ENCODE measurements at regions not wholly inside any gene's neighbourhood (a gene's known extent, or its start where the extent isn't known, plus 50 kb on each side); places are given as distances from the start of the nearest gene placed in this dataset.

GRCh38 chr6:99138445-99138844 is 190.7 kb upstream of the FBXL4 start:
- DNase-seq: no peak

DNA sequence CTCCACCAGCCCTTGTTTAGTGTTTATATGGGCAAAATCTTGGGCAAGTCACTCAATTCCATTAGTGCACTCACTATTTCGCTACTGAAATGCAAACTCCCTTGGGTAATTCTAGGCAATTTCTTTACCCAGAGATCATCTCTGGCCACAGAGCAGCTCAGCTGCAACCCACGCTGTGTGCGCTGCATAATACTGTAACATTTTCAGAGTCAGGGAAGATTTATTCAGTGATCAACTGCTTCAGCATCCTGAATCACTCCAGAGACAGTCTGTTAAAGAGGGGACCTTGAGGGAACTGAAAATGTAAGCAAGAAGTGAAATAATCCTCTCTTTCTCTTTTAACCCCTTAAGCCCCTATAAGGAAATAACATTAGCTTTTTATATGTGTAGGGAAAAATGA is 189.6 kb upstream of the FBXL4 start:
- DNase-seq: no peak

DNA sequence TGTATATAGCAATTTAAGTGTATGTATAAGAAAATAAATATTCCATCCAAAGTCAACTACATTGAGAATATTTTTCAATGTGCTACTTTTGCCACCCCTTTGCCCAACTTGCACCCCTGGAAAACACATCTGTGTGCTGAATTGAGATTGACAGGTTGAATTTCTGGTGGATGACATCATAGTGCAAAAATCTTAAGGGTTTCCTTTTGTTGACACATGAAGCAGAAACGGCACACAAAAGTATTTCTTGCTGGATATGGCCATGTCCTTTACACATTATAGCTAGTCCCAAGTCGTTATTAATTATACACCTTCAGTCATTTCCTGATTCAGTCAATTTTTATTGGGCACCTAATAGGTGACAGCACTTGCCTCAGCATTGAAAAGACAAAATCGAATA is 188.7 kb upstream of the FBXL4 start:
- DNase-seq: no peak

DNA sequence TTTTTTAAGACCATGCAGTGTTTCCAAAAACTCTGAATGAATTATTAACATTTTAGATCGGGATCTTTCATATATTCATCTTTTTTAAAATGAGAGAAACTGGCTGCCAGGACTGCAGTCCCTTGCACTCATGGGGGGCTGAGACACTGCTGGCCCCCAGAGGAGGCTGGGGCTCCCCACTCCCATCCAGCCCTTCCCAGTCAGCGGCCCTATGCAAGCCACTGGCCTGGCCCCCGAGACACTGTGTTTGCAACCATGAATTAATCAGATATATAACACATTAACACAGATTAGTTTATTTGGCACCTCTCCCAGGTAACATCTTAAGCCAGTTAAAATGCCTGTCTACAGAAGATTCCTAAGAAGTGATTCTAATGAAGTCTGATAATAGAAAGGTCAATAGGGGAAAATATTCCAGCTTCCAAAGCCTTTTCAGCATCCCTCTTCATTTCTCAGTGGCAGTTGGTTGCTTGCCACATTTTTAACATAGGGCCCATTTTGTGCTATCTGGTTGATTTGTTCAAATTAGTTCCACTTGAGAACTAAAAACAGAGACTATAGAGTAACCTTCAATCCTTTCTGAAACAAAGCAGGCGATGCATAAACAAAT is 184.4 kb upstream of the FBXL4 start:
- DNase-seq: no peak

- no peak for DNase-seq
Measured at GRCh38 chr6:99130897-99131873, 183.4 kb upstream of the FBXL4 start.

DNA sequence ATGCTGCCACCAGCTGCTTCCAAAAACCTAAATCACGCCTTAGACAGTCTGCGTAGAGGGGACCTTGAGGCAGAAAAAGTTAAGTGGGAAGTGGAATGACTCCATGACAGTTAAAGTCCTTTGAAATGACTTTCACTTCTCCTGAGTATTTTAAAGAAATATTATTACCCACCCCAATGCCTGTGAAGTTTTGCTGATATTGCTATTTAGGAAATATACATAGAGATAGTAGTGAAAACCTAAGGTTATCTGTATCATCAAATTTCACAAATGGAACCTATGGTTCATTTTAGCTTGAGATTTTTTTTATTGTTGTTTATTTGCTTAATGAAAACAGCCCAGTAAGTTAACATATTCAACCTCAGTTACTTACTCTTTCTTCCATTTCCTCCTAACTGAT is 182.1 kb upstream of the FBXL4 start:
- no peak for DNase-seq

- DNase-seq: no peak
Measured at GRCh38 chr6:99121748-99122147, 174.0 kb upstream of the FBXL4 start.

DNA sequence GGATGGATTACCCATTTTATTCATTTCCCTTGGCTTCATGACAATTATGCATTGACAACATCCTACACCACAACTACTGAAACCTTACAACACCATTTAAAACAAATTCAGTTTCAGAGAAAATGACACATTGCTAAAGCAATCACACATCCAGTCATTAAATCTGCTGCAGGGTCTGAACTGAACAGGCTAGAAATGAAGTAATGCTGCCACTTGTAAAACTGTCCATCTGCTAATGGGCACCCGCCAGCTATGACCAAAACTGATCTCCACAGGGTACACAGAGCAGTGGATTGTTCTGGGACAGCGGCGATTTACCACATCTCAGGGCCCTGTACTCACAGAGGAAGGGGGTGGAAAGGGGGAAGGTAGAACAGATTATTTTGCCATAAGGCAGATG is 172.9 kb upstream of the FBXL4 start:
- DNase-seq: no peak

DNA sequence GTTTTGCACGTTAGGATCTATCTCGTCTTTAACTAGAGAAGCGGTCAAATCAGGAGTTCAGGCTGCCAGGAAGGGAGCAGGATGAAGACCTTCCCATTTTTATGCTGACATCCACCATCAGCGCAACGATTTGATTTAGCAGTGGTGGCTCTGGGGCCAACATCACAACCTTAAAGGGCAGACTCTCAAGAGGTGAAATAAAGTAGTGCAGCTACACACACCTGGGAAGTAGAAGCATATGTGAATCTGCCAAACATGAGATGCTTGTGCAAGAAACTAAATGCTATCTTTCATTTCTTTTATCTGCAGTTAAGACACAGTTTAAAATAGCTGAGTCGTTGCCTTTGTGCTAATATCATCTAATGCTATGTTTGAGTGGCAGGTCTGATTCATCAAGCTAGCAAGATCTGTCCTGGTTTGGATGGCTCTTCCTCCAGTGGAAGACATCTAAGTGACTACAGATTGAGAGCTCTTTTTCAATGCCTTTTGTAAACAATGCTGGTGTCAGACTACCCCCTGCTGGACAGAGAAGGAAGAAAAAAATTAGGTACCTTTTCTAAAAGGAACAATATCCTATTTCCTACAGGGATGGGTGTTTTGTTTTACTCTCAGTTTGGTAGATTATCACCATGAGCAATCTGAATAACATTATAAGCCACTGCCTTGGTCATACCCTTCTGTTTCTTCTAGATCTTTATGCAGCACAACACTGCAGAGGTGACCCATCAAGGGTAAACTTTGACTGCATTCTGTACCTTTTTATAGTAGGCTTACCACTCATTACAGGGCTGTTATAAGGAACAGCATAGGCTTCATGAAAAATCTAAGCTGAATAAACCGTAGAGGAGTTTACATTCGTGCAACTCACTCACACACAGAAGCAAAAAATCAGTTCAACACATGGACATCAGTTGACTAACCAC is 171.6 kb upstream of the FBXL4 start:
- DNase-seq: no peak

- DNase-seq: no peak
Measured at GRCh38 chr6:99114769-99115406, 167.1 kb upstream of the FBXL4 start.

GRCh38 chr6:99111590-99111989 is 163.8 kb upstream of the FBXL4 start:
- no peak for DNase-seq

- no peak for DNase-seq
Measured at GRCh38 chr6:99110029-99110428, 162.3 kb upstream of the FBXL4 start.

DNA sequence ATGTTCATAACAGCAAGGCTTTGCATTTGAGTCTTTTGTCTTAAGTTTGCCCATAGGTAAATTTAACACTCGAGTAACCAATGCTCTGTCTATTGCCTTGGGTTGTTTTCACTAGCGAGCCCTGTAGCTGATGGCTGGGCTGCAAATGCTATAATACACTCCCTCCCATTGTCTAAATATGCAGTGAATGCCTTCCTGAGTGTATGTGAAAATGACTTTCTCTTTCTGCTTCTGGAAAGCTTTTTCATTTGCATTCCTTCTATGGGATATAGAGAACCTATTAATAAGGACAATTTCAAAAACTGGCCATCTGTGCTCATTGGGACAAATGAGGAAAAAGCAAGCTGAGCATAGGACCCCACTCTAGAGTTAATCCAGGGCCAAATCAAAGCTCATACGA is 156.5 kb upstream of the FBXL4 start:
- no peak for DNase-seq

GRCh38 chr6:99099243-99099642 is 151.5 kb upstream of the FBXL4 start:
- no peak for DNase-seq

- DNase-seq: no peak
Measured at GRCh38 chr6:99096170-99096569, 148.4 kb upstream of the FBXL4 start.

- no peak for DNase-seq
Measured at GRCh38 chr6:99093456-99094190, 145.9 kb upstream of the FBXL4 start.

- no peak for DNase-seq
Measured at GRCh38 chr6:99092461-99092860, 144.7 kb upstream of the FBXL4 start.

GRCh38 chr6:99091985-99092384 is 144.2 kb upstream of the FBXL4 start:
- DNase-seq: no peak

DNA sequence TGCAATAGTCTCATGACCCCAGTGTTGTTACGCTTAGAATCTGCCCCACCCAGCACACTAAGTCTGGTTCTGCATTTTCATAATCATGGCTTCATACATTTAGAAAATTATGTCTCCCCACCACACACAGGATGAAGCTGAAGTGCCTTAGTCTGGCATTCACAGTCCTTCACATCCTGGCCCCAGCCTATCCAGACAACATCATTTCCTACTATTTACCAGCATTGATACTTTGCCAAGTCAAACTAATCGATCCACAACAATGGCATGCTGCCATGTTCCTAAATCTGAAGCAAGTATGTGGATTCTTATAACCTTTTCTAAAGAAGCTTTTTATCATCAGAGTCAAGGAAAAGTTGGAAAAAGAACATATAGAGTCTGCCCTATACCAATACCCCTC is 132.4 kb upstream of the FBXL4 start:
- no peak for DNase-seq

DNA sequence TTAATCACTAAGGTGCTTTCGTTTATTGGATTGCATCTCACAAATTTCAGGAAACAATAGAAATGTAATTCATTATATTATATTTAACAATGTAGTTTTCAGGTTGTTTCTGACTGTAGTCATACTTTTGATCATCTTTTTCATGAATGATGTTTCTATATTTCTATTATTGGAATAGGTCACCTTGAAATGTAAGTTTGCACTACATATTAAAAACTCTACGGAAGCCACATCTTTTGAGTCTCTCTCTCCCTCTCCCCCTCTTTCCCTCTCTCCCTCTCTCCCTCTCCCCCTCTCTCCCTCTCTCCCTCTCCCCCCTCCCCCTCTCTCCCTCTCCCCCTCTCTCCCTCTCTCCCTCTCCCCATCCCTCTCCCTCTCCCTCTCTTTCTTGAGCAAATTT is 131.3 kb upstream of the FBXL4 start:
- DNase-seq: no peak

DNA sequence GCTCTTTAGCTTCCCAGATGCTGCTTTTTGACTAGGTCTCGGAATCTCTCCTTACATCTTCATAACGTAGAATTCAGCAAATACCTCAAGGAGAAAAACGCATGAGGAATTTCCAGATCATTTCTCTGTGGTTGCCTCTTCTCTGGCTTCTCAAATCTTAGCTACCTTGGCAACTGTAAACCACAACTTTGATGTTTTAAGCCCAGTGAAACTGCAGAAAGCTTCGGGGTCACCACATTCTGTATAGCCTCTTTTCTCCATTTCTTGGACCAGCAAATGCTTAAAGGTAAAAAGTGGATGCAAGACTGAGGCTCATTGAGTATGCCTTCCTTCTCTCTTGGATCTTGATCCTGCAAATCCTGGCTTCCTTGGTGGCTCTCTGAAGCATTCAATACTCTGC is 125.5 kb upstream of the FBXL4 start:
- DNase-seq: no peak

- no peak for DNase-seq
Measured at GRCh38 chr6:99066044-99066443, 118.3 kb upstream of the FBXL4 start.

Data from stimulated activated CD4-positive, alpha-beta T cell treated with anti-CD3 and anti-CD28 coated beads, Interleukin-4, amount 100 ng/mL, for 4 hours (primary cell).